PC-3 (cell line): ENCODE measurements at regions not wholly inside any gene's neighbourhood (a gene's known extent, or its start where the extent isn't known, plus 50 kb on each side); places are given as distances from the start of the nearest gene placed in this dataset.
A peak's percentile ranks its signal among the peaks of the same experiment; 100 is the strongest.

ENCODE experiments used
- ATAC-seq: fragments of 200-7000 bp; cut with Tn5 transposase; 2 replicates; pipeline ENCODE4 v1.9.1; 2020; ENCODE audit warnings: mild to moderate bottlenecking, moderate library complexity
- BruUV-seq: library from RNA; stranded (reverse); fragments of 400-500 nt; replicated peaks from 2 replicates; lab custom pipeline; 2021; lab: Mats Ljungman, UMichigan
- CTCF ChIA-PET: fragments of 300-600 bp; sonication (Branson Sonifier 250); formaldehyde crosslinking; loops from one replicate; lab custom pipeline; 2022; ENCODE audit warnings: antibody characterized with exemption; lab: Charles Lee
- POLR2A ChIA-PET: fragments of 300-600 bp; sonication (Branson Sonifier 250); formaldehyde crosslinking; loops from one replicate; lab custom pipeline; 2022; ENCODE audit warnings: antibody characterized with exemption; ENCODE audit not compliant: unreplicated experiment; lab: Charles Lee
- DNase-seq: peaks from one replicate; pipeline ENCODE4 v3.0.0-alpha.2; 2015
- H2AFZ ChIP-seq: fragments of 300-600 bp; sonication (generic); 2 replicates; pipeline ENCODE4 v1.6.0; 2016; ENCODE audit warnings: antibody characterized with exemption, low read length
- H3F3A ChIP-seq: fragments of 300-600 bp; sonication (generic); one replicate; pipeline ENCODE4 v1.6.0; 2017; ENCODE audit warnings: antibody characterized with exemption, low read length, control low read depth, mild to moderate bottlenecking; ENCODE audit not compliant: unreplicated experiment
- H3K27ac ChIP-seq: fragments of 300-600 bp; sonication (generic); 2 replicates; pipeline ENCODE4 v1.5.1; 2016; ENCODE audit warnings: mild to moderate bottlenecking, low read length
- H3K27me3 ChIP-seq: fragments of 300-600 bp; sonication (generic); 2 replicates; pipeline ENCODE4 v1.6.1; 2016; ENCODE audit warnings: low read length, mixed read lengths
- H3K36me3 ChIP-seq: fragments of 300-600 bp; sonication (generic); 2 replicates; pipeline ENCODE4 v1.6.1; 2016; ENCODE audit warnings: low read depth, mixed run types, low read length, mixed read lengths
- H3K4me1 ChIP-seq: fragments of 300-600 bp; sonication (generic); 2 replicates; pipeline ENCODE4 v1.5.1; 2016; ENCODE audit warnings: low read length; ENCODE audit not compliant: insufficient read depth
- H3K4me2 ChIP-seq: fragments of 300-600 bp; sonication (generic); 2 replicates; pipeline ENCODE4 v1.6.0; 2016; ENCODE audit warnings: low read length
- H3K4me3 ChIP-seq: fragments of 300-600 bp; sonication (generic); 2 replicates; pipeline ENCODE4 v1.5.1; 2016; ENCODE audit warnings: mild to moderate bottlenecking, low read length, mixed read lengths
- H3K79me2 ChIP-seq: fragments of 300-600 bp; sonication (generic); 2 replicates; pipeline ENCODE4 v1.6.1; 2017; ENCODE audit warnings: low read length, mixed read lengths
- H3K9ac ChIP-seq: fragments of 300-600 bp; sonication (generic); 2 replicates; pipeline ENCODE4 v1.6.0; 2016; ENCODE audit warnings: mild to moderate bottlenecking, low read length
- H3K9me2 ChIP-seq: fragments of 300-600 bp; sonication (generic); replicated peaks from 2 replicates; pipeline ENCODE4 v1.6.1; 2016; ENCODE audit warnings: mixed run types, low read length, mixed read lengths
- H3K9me3 ChIP-seq: fragments of 300-600 bp; sonication (generic); 2 replicates; pipeline ENCODE4 v1.6.1; 2016; ENCODE audit warnings: low read length, mixed read lengths
- H4K20me1 ChIP-seq: fragments of 300-600 bp; sonication (generic); 2 replicates; pipeline ENCODE4 v1.6.1; 2016; ENCODE audit warnings: low read length, mixed read lengths
- EZH2 ChIP-seq: fragments of 300-600 bp; sonication (generic); IDR thresholded peaks from one replicate; pipeline ENCODE4 v1.6.1; 2017; ENCODE audit warnings: antibody characterized with exemption, mild to moderate bottlenecking, low read length; ENCODE audit not compliant: unreplicated experiment
- EZH2phosphoT487 ChIP-seq: fragments of 300-600 bp; sonication (generic); IDR thresholded peaks from 2 replicates; pipeline ENCODE4 v1.6.1; 2018; ENCODE audit warnings: mild to moderate bottlenecking, antibody characterized with exemption, low read length, borderline replicate concordance
- intact Hi-C: fragments of 100-400 bp; cut with micrococcal nuclease; formaldehyde crosslinking; loops from 2 replicates; pipeline ENCODE4 v1.9.0; 2023
- TF ChIP-seq, protein P1 (sequence below): fragments of 300-600 bp; sonication (generic); conservative IDR thresholded peaks from 2 replicates; pipeline ENCODE4 v1.5.1; 2017; ENCODE audit warnings: antibody characterized with exemption, low read depth, mild to moderate bottlenecking, low read length

DNA sequence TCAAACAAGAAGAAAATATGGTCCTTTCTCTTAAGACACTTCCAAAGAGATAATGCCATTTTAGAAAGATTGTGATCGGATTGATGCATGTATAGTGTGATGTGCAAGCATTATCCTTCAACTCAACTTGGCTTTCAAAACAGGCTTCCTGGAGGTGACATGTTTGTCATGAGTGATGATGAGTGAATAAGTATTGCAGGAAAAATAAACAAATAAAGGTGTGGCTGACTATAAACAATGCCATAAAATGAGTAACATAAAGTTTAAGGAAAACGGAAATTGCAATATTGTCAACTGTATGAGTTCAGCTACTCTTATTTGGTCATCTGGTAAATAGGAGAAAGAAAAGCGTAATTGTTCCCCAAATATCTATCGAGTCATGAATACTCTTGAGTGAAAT lies 1283.7 kb downstream of the PCDH9 start:
- no peak for TF ChIP-seq EZH2phosphoT487
- TF ChIP-seq, protein P1, sequence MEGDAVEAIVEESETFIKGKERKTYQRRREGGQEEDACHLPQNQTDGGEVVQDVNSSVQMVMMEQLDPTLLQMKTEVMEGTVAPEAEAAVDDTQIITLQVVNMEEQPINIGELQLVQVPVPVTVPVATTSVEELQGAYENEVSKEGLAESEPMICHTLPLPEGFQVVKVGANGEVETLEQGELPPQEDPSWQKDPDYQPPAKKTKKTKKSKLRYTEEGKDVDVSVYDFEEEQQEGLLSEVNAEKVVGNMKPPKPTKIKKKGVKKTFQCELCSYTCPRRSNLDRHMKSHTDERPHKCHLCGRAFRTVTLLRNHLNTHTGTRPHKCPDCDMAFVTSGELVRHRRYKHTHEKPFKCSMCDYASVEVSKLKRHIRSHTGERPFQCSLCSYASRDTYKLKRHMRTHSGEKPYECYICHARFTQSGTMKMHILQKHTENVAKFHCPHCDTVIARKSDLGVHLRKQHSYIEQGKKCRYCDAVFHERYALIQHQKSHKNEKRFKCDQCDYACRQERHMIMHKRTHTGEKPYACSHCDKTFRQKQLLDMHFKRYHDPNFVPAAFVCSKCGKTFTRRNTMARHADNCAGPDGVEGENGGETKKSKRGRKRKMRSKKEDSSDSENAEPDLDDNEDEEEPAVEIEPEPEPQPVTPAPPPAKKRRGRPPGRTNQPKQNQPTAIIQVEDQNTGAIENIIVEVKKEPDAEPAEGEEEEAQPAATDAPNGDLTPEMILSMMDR = no peak
- TF ChIP-seq EZH2 = no peak
- Histone ChIP-seq H3F3A (no peaks in the 10 kb centered on the region), H3K27ac (peak overlapping the region; percentile 58), H3K9me2 (no peaks in the 10 kb centered on the region), H3K9me3 (no peaks in the 10 kb centered on the region), H3K9ac (no peak overlapping the region), H3K27me3 (no peaks in the 10 kb centered on the region), H3K79me2 (no peaks in the 10 kb centered on the region), H3K4me1 (peaks cover 12% of the 10 kb centered on the region), H4K20me1 (no peaks in the 10 kb centered on the region), H3K4me2 (0 out of 2 replicates have a peak overlapping the region, but pooled peaks have one; percentile 32), H3K36me3 (no peaks in the 10 kb centered on the region), H2AFZ (no peak overlapping the region), H3K4me3 (no peak overlapping the region)
- ChIA-PET CTCF (no interaction called here), POLR2A (interaction anchor here (0.6 kb wide), 2 partner anchors 21 to 216 kb away, joined by 3 to 5 read pairs; no protein-coding TSS in a partner anchor)
- DNase-seq (peak; percentile 71), ATAC-seq (peak; percentile 90)
- intact Hi-C loops = loop anchor here (10.0 kb wide), 1 partner anchor 688 kb away; no protein-coding TSS in a partner anchor
- no TSS peak for BruUV-seq

DNA sequence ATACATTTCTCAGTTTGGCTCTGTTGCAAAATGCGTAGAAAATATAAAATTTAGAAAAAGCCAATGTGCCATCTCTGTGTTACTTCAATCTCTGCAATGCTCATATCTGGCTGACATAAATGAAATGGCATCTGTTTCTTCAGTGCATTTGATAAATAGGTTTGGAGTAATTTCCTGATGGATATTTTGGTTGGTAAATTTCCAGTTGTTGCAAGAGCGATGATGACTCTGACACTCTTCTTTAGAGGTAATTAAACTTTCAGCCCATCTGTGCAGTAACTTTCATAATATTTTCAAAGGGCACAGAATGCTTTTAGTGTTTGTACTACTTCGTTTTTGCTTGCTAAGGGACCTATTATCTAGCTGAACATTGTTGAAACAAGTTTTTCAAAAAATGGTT lies 1286.4 kb downstream of the PCDH9 start:
- Histone ChIP-seq H2AFZ (no peak overlapping the region), H3K27ac (no peak overlapping the region), H3K79me2 (no peaks in the 10 kb centered on the region), H3K9ac (no peak overlapping the region), H3K4me3 (no peak overlapping the region), H3K9me2 (no peaks in the 10 kb centered on the region), H3K36me3 (no peaks in the 10 kb centered on the region), H3K4me1 (peaks cover 12% of the 10 kb centered on the region), H3K27me3 (no peaks in the 10 kb centered on the region), H3K9me3 (no peaks in the 10 kb centered on the region), H4K20me1 (no peaks in the 10 kb centered on the region), H3K4me2 (no peak overlapping the region), H3F3A (no peaks in the 10 kb centered on the region)
- intact Hi-C loops = loop anchor here (10.0 kb wide), 1 partner anchor 691 kb away; no protein-coding TSS in a partner anchor
- no TSS peak for BruUV-seq
- CTCF ChIA-PET = no interaction called here
- ATAC-seq (no peak), DNase-seq (no peak)
- POLR2A ChIA-PET = interaction anchor here (0.8 kb wide), 1 partner anchor 16 kb away, joined by 4 read pairs; no protein-coding TSS in a partner anchor
- no peak for TF ChIP-seq EZH2
- TF ChIP-seq, protein P1 = no peak
- TF ChIP-seq EZH2phosphoT487 = no peak

GRCh38 chr13:65943024-65943423 lies 1287.1 kb downstream of the PCDH9 start:
- Histone ChIP-seq H3K9me3 (no peaks in the 10 kb centered on the region), H3K27me3 (no peaks in the 10 kb centered on the region), H3K36me3 (no peaks in the 10 kb centered on the region), H3K4me2 (no peak overlapping the region), H3K4me3 (no peak overlapping the region), H3F3A (no peaks in the 10 kb centered on the region), H3K27ac (no peak overlapping the region), H3K9me2 (no peaks in the 10 kb centered on the region), H3K79me2 (no peaks in the 10 kb centered on the region), H2AFZ (no peak overlapping the region), H3K4me1 (peaks cover 12% of the 10 kb centered on the region), H4K20me1 (no peaks in the 10 kb centered on the region), H3K9ac (no peak overlapping the region)
- BruUV-seq = no TSS peak
- ChIA-PET CTCF (no interaction called here), POLR2A (interaction anchor here (0.8 kb wide), 1 partner anchor 17 kb away, joined by 4 read pairs; no protein-coding TSS in a partner anchor)
- DNase-seq (peak; percentile 16), ATAC-seq (peak; percentile 33)
- TF ChIP-seq EZH2 = no peak
- TF ChIP-seq, protein P1 = no peak
- TF ChIP-seq EZH2phosphoT487 = no peak
- intact Hi-C loops = loop anchor here (10.0 kb wide), 1 partner anchor 692 kb away; no protein-coding TSS in a partner anchor
